ENCODE measurements at regions not wholly inside any gene's neighbourhood (a gene's known extent, or its start where the extent isn't known, plus 50 kb on each side); places are given as distances from the start of the nearest gene placed in this dataset.

DNA sequence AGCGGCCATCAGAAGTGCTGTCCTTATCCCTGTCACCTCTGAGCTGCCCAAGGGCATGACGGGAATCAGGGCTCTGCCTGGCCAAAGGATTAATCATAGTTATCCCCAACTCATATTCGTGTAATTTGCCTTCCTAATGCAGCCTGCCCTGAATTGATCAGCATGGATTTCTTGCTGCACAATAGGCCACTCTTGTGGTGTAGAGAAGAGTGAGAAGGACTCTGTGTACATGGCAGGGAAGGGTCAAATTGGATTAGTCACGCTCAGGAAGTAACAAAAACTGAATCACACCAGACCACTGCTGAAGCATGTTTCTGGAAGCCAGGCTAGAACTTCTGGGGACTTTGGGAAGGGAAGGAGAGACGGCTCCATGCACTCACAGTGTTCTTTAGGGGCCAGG, 227.0 kb downstream of the BUB3 start:
- TF ChIP-seq TCF7L2 (IDR thresholded peaks at IDR 0.05; ENCODE audit: borderline replicate concordance, low read depth, low read length) (no peak), ZNF626 (tag by site-specific recombination; IDR thresholded peaks at IDR 0.05) (no peak), REST (tag by site-specific recombination; IDR thresholded peaks at IDR 0.05) (no peak), ZNF664 (tag by site-specific recombination; IDR thresholded peaks at IDR 0.05) (no peak), ZNF792 (tag by site-specific recombination; IDR thresholded peaks at IDR 0.05) (no peak), ZNF112 (tag by site-specific recombination; IDR thresholded peaks at IDR 0.05) (no peak), KLF16 (tag by site-specific recombination; IDR thresholded peaks at IDR 0.05) (no peak), ZBTB7A (tag by site-specific recombination; IDR thresholded peaks at IDR 0.05; ENCODE audit: low read depth) (no peak)
- TF ChIP-seq, protein P1, sequence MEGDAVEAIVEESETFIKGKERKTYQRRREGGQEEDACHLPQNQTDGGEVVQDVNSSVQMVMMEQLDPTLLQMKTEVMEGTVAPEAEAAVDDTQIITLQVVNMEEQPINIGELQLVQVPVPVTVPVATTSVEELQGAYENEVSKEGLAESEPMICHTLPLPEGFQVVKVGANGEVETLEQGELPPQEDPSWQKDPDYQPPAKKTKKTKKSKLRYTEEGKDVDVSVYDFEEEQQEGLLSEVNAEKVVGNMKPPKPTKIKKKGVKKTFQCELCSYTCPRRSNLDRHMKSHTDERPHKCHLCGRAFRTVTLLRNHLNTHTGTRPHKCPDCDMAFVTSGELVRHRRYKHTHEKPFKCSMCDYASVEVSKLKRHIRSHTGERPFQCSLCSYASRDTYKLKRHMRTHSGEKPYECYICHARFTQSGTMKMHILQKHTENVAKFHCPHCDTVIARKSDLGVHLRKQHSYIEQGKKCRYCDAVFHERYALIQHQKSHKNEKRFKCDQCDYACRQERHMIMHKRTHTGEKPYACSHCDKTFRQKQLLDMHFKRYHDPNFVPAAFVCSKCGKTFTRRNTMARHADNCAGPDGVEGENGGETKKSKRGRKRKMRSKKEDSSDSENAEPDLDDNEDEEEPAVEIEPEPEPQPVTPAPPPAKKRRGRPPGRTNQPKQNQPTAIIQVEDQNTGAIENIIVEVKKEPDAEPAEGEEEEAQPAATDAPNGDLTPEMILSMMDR (tag by site-specific recombination; IDR thresholded peaks at IDR 0.05): no peak
- TF ChIP-seq, protein P2, sequence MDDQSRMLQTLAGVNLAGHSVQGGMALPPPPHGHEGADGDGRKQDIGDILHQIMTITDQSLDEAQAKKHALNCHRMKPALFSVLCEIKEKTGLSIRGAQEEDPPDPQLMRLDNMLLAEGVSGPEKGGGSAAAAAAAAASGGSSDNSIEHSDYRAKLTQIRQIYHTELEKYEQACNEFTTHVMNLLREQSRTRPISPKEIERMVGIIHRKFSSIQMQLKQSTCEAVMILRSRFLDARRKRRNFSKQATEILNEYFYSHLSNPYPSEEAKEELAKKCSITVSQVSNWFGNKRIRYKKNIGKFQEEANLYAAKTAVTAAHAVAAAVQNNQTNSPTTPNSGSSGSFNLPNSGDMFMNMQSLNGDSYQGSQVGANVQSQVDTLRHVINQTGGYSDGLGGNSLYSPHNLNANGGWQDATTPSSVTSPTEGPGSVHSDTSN (CRISPR knock-in tag; IDR thresholded peaks at IDR 0.05): no peak

Data from HEK293 (cell line).